ENCODE measurements at regions not wholly inside any gene's neighbourhood (a gene's known extent, or its start where the extent isn't known, plus 50 kb on each side); places are given as distances from the start of the nearest gene placed in this dataset.

DNA sequence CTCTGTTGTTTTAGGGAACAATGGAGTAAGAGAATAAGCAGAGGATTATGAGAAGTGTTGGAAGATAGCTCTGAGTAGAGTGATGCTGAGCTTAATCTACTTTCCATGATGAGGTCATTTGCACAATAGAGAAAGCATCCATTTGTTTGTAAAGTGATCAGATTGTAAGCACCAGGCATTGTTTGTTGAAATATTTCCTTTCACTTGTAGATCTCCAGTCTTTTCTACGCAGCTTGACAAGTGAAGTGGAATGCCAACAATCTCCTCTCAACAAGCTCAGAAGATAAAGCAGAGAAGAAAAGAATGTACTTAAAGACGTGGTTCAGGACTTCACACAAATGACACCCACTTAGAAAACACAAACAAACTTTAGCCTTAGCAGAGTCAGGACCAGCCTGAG, 80.1 kb upstream of the MARCKS start:
- H3K36me3 ChIP-seq: no peaks in the 10 kb centered on the region
- no peaks in the 10 kb centered on the region for H3K4me1 ChIP-seq
- no peaks in the 10 kb centered on the region for H3K27me3 ChIP-seq
- H3K4me3 ChIP-seq: no peak overlapping the region
- no peak overlapping the region for H3K27ac ChIP-seq
- WGBS, 2 donors: 75 to 90% methylated on average over 2 of the region's 2 CpGs
- TF ChIP-seq CTCF (IDR thresholded peaks at IDR 0.05): no peak
- no peak for TF ChIP-seq POLR2A (IDR thresholded peaks at IDR 0.05)
- intact Hi-C loops (cut with DNase I): no loop called here
- no peaks in the 10 kb centered on the region for H3K9me3 ChIP-seq
- DNase-seq: no peak

DNA sequence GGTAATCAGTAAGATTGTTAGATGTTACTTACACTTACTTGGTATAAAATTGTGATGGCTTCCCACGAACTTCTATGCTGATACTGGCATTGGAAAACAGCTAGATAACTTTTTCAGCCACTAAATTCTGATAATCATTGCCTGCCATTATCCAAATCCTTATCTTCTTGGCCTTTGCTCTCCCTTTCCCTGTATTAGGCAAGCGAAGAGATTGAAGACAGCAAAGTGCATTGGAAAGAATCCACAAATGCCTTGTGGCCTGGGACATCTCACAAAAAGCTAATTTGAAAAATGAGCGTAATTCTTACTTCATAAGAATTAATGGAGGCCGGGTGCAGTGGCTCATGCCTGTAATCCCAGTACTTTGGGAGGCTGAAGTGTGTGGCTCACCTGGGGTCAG, 79.5 kb upstream of the MARCKS start:
- intact Hi-C loops (cut with DNase I): no loop called here
- H3K27ac ChIP-seq: no peak overlapping the region
- no peak for TF ChIP-seq POLR2A (IDR thresholded peaks at IDR 0.05)
- TF ChIP-seq CTCF (IDR thresholded peaks at IDR 0.05): no peak
- H3K4me1 ChIP-seq: no peaks in the 10 kb centered on the region
- H3K4me3 ChIP-seq: no peak overlapping the region
- no peaks in the 10 kb centered on the region for H3K36me3 ChIP-seq
- H3K27me3 ChIP-seq: no peaks in the 10 kb centered on the region
- 83 to 89% methylated on average over 4 of the region's 4 CpGs for WGBS, 2 donors
- H3K9me3 ChIP-seq: no peaks in the 10 kb centered on the region
- DNase-seq: no peak

DNA sequence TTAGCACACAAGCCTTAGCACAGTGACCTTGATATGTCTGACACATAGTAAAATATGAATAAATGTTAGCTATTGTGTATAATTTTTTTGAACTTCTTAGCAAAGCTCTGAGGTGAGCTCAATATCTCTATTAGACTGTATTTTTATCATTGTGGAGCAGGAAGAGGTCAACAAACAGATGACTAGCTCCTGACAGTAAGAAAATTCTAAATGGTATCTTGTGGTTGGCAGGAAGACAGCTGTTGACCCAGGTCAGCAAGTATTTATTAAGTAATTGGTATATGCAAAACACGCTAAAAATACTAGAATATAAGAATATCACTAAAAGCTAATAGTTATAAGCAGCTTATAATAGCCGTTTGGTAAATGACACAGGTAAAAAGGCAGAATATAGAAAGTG, 77.5 kb upstream of the MARCKS start:
- Histone ChIP-seq H3K27ac (no peak overlapping the region), H3K4me1 (no peaks in the 10 kb centered on the region), H3K4me3 (no peak overlapping the region), H3K36me3 (no peaks in the 10 kb centered on the region), H3K27me3 (no peaks in the 10 kb centered on the region), H3K9me3 (no peaks in the 10 kb centered on the region)
- intact Hi-C loops (cut with DNase I): no loop called here
- no peak for TF ChIP-seq CTCF (IDR thresholded peaks at IDR 0.05)
- 73 to 86% methylated on average over 2 of the region's 2 CpGs for WGBS, 2 donors
- DNase-seq: no peak

DNA sequence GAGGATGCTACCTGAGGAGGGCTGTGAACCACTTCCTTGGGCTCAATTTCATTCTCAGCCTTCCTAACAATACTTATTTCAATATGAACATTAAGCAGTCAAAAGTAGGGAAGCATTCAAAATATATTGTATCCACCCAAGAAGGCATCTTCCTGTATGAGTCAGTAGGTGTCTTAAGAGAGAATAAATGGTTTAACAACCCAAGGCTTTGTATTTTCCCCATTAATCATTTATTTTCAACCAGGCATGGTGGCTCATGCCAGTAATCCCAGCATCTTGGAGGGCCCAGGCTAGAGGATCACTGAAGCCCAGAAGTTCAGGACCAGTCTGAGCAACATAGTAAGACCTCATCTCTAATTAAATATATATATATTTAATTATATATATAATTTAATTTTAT, 74.5 kb upstream of the MARCKS start:
- intact Hi-C loops (cut with DNase I): no loop called here
- Histone ChIP-seq H3K27me3 (no peaks in the 10 kb centered on the region), H3K4me1 (no peaks in the 10 kb centered on the region), H3K36me3 (no peaks in the 10 kb centered on the region), H3K9me3 (no peaks in the 10 kb centered on the region), H3K27ac (no peak overlapping the region), H3K4me3 (no peak overlapping the region)
- no peak for TF ChIP-seq POLR2A (IDR thresholded peaks at IDR 0.05)
- TF ChIP-seq CTCF (IDR thresholded peaks at IDR 0.05): no peak
- no peak for DNase-seq

- intact Hi-C loops (cut with DNase I): no loop called here
- TF ChIP-seq CTCF (IDR thresholded peaks at IDR 0.05) (no peak), POLR2A (IDR thresholded peaks at IDR 0.05) (no peak)
- 76 to 84% methylated on average over 2 of the region's 2 CpGs for WGBS, 2 donors
- no peak for DNase-seq
- no peaks in the 10 kb centered on the region for H3K9me3 ChIP-seq
- no peak overlapping the region for H3K27ac ChIP-seq
- H3K4me3 ChIP-seq: no peak overlapping the region
- H3K36me3 ChIP-seq: no peaks in the 10 kb centered on the region
- no peaks in the 10 kb centered on the region for H3K27me3 ChIP-seq
- no peaks in the 10 kb centered on the region for H3K4me1 ChIP-seq
Observed at GRCh38 chr6:113786168-113786567, 71.0 kb upstream of the MARCKS start.

All from esophagus squamous epithelium (tissue), 5 donors.